Hematopoietic multipotent progenitor cell treated with erythropoietin and hydrocortisone succinate and interleukin-3 and kit ligand, for 8 days (in vitro differentiated cells): ENCODE measurements at regions not wholly inside any gene's neighbourhood (a gene's known extent, or its start where the extent isn't known, plus 50 kb on each side); places are given as distances from the start of the nearest gene placed in this dataset.
A peak's percentile ranks its signal among the peaks of the same experiment; 100 is the strongest.
"Not testable (repeated sequence)": the region's sequence is repeated elsewhere in the genome, so short reads cannot be mapped to it uniquely, and the experiment has no call there.

Source experiments
- DNase-seq: peaks from one replicate; pipeline ENCODE4 v3.0.0-alpha.2; 2015

DNA sequence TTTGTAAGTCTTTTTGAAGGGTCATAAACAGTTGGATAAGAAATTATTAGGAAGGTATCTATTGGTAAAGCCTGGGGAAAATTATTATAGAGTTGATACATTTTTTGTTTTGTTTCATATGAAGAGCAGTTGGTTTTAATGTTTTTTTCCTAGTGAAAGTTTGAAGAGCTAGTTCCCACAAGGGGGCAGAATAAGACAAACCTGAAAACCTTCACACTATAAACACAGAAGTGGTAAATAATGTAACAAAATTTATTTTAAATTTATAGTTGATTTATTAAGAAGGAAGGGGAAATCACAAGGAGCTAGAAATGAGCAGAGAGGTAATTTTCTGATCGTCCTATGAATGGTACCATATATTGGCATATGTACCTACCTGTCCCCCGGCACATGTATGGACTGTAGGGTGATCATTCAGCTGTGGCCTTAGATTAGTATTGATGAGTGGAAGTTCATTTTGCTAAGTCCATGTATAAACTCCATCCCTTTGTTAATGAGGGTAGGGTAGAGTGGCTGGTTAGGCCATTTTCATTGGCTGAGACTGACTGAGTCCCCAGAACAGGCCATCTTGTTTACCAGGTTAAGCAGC, 116.3 kb downstream of the TANC2 start:
- peak; percentile 64 for DNase-seq

- no peak for DNase-seq
These were observed 116.9 kb downstream of the TANC2 start for GRCh38 chr17:63082952-63083351.

- no peak for DNase-seq
These were observed 120.6 kb downstream of the TANC2 start for GRCh38 chr17:63086483-63087185.

DNA sequence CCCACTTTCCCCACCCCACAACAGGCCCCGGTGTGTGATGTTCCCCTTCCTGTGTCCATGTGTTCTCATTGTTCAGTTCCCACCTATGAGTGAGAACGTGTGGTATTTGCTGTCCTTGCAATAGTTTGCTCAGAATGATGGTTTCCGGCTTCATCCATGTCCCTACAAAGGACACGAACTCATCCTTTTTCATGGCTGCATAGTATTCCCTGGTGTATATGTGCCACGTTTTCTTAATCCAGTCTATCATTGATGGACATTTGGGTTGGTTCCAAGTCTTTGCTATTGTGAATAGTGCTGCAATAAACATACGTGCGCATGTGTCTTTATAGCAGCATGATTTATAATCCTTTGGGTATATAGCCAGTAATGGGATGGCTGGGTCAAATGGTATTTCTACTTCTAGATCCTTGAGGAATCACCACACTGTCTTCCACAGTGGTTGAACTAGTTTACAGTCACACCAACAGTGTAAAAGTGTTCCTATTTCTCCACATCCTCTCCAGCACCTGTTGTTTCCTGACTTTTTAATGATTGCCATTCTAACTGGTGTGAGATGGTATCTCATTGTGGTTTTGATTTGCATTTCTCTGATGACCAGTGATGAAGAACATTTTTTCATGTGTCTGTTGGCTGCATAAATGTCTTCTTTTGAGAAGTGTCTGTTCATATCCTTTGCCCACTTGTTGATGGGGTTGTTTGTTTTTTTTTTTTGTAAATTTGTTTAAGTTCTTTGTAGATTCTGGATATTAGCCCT, 124.5 kb downstream of the TANC2 start:
- not testable (repeated sequence) for DNase-seq

DNA sequence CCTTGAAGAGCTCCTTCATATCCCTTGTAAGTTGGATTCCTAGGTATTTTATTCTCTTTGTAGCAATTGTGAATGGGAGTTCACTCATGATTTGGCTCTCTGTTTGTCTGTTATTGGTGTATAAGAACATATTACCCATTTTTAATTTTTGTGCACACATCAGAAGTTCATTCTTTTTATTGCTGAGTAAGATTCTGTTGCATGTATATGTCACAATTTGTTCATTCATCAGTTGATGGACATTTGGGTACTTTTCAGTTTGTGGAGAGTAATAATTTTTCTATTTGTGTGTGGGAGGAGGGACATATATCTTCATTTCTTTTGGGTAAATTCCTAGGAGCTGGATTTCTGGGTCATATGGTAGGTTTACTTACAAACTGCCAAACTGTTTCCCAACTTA, 125.9 kb downstream of the TANC2 start:
- not testable (repeated sequence) for DNase-seq

- no peak for DNase-seq
These were observed 128.6 kb downstream of the TANC2 start for GRCh38 chr17:63094631-63095030.

GRCh38 chr17:63095459-63095858, 129.4 kb downstream of the TANC2 start:
- DNase-seq, result no peak

GRCh38 chr17:63095879-63096278, 129.8 kb downstream of the TANC2 start:
- DNase-seq, result no peak

GRCh38 chr17:63096426-63096825, 130.4 kb downstream of the TANC2 start:
- no peak for DNase-seq

DNA sequence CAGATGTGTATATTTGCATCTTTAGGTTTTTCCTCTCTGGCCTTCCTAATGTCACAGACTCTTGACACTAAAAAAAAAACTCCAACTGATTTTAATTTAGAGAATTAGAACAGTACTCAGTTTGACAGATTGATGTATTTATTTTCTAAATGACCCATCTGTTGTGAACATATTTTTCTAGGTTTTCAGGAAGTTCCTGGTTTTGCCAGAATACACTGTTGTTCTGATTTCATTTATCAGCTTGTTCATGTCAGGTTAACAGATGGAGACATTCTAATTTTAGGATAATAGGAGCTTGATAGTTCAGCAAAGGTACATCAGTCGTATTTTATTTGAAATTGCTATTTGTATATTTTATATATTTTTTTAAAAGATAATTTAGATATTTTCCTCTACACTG, 133.4 kb downstream of the TANC2 start:
- DNase-seq, result no peak

- DNase-seq, result no peak
These were observed 136.0 kb downstream of the TANC2 start for GRCh38 chr17:63102034-63102433.

- DNase-seq, result no peak
These were observed 140.0 kb downstream of the TANC2 start for GRCh38 chr17:63106050-63106449.

DNA sequence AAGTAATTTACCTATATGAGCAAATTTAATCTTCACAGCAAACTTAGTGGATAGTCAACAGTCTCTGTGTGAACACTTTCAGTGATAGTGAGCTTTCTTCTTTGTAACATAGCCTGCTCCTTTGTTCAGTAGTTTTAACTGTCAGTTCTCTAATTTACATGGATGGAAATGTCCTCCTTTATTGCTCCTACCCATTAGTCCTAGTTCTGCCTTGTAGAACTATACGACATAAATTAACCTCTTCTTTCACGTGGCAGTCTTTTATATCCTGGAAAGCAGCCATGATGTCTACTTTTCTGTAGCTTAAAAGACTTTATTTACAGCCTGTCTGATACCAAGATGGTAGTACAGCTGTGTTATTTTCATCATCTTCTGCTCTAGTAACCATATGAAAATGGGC, 143.6 kb downstream of the TANC2 start:
- DNase-seq, result no peak

DNA sequence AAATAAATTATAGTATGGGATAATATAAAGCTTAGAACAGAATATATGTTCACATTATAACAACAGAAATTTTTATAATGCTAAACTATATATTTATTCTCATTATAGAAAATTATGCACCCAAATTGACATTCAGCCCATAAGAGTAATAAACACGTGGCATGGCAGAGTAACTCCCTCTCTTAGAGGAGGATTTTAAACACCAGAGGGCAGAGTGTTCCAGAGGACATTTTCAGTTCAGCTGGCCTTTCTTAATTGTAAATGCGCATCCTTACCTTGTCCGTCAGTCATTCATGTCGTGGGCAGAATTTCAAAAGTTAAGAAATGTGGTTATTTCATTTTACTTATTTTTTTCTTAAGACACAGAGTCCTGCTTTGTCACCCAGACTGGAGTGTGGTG, 147.1 kb downstream of the TANC2 start:
- peak; percentile 40 for DNase-seq

DNA sequence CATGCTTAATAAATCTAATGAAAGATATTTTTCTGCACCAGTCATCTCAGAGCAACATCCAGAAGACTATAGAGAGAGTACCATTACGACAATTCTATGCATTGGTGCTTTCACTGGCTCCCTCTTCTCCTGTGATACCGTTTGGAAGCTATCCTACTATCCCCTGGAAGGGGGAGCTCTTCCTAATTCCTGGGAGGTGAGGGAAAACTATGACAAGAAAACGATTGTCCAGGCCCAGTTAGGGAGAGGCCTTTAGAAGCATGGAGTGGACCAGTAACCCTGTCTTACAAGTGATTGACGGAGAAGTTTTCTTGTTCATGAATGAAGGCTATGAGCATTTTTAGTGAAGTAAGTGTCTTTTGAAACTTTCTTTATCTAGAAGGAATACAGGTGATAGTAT, 150.2 kb downstream of the TANC2 start:
- DNase-seq, result no peak

DNA sequence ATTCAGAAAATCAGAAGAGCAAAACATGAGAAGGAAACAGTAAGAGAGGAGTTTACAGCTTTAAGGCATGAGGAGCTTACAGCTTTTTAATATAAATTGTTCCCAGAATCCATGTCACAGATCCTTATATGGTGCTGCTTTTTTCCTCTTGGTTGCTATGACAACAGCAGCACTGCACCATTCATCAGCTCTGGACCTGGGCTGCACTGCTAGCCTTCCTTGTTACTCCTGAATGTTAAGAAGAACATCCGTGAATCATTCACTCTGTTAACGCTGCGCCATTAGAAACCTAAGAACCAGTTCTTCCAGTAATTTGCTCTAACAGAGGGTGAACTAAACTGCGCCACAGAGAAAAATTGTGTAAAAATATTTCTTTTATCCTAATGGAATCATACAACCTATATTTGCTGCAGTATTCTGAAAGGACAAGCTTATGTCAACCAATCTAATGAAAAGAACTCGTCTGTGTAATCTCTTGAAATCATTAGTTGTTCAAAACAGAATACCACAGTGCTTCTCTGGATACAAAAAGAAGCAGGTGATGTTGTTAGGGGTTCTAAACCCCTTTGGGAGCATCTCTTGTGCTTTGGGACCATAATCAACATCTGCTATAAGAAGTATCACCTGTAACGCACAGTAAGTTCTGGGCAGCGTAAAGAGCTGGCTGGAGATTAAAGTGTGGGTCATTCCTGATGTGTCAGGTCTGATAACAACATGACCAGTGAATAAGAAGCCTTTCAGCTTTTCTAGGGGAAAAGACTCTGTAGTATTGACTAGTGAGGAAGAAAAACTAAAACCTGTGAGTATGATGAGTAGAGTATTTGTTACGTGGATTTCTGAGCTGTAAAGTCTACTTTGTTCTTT, 151.2 kb downstream of the TANC2 start:
- no peak for DNase-seq

- DNase-seq, result no peak
These were observed 154.4 kb downstream of the TANC2 start for GRCh38 chr17:63120406-63120805.

DNA sequence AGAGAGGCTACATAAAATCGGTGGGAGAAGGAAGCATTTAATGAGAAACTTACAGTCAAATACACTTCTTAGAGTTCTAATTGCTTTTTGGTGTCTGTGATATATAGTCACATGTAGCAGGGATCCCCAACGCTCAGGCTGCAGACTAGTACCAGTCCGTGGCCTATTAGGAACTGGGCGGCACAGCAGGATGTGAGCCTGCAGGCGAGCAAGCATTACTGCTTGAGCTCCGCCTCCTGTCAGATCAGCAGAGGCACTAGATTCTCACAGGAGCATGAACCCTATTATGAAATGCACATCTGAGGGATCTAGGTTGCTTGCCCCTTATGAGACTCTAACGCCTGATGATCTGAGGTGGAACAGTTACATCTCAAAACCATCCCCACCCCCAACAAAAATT, 158.5 kb downstream of the TANC2 start:
- DNase-seq, result no peak

- no peak for DNase-seq
These were observed 158.9 kb downstream of the TANC2 start for GRCh38 chr17:63124958-63125357.

DNA sequence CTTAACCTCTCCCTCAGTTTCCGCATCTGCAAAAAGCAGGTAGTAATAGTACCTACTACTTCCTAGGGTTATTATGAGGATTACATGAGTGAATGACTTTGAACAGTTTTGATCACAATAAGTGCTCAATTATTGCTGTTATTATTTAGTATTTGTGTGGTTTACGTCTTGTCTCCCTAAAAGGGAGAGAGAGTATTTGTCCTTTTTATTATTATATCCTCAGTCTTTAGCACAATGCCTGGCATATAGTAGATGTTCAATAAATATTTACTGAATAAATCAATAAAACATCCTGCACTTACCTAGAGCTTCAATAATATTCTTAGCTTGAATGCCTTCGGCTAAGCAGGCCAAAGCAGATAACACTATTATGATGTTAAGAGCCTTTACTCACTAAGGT, 160.0 kb downstream of the TANC2 start:
- no peak for DNase-seq

DNA sequence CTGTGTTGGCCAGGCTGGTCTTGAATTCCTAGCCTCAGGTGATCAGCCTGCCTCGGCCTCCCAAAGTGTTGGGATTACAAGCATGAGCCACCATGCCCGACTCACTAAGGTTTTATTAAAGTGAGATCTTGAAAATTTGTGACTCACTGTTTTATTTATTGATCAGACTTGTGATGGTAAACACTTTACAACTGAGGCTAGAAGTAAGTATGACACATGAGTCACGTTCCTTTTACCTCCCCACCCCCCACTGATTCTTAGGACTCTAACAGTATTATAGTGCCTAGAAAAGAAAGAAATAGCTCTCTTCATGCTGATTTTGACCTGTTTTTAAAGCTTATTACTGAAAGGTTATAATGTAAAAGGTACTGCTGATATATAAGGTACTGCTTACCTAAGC, 160.6 kb downstream of the TANC2 start:
- DNase-seq, result no peak

DNA sequence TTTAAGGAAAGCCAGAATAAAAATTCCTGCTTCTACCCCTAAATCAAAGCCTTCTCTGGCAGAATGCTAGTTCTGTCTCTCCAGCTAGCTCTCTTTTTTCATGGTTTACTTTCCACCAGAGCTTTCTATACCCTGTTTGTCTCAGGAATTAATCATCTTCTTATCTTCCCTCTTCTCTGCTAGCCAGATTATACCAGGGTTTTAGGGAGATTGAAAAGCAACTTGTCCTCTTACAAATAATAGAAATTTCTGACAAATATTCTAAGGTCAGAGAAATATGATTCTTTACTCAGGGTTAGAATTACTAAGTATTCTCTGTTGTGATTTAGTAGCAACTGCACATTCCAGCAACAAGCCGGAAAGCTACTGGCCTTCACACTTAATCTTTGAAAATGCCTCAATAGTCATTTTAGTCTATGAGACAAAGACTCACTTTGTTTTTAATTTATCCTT, 166.4 kb downstream of the TANC2 start:
- DNase-seq, result no peak

- DNase-seq, result no peak
These were observed 167.5 kb downstream of the TANC2 start for GRCh38 chr17:63133491-63133890.
